CD4-positive, alpha-beta memory T cell (primary cell): ENCODE measurements at regions not wholly inside any gene's neighbourhood (a gene's known extent, or its start where the extent isn't known, plus 50 kb on each side); places are given as distances from the start of the nearest gene placed in this dataset.

Experiments
- CTCF ChIA-PET: fragments of 350-600 bp; sonication (Branson Sonifier 250); formaldehyde crosslinking; loops from one replicate; lab custom pipeline; 2021; ENCODE audit warnings: inconsistent platforms; ENCODE audit not compliant: partially characterized antibody; lab: Charles Lee
- POLR2A ChIA-PET: fragments of 350-600 bp; sonication (Branson Sonifier 250); formaldehyde crosslinking; loops from one replicate; lab custom pipeline; 2021; ENCODE audit not compliant: partially characterized antibody; lab: Charles Lee
- DNase-seq, 5 donors: peaks; one replicate each; pipeline versions ENCODE4 v3.0.0 to v3.0.0-alpha.2; 2020 to 2022; ENCODE audit warnings: mixed read lengths in 1 of 5
- H3K27ac ChIP-seq: one replicate; pipeline ENCODE4 v1.7.0; 2013; ENCODE audit warnings: low read depth, low read length
- H3K27me3 ChIP-seq: 2 replicates; pipeline ENCODE4 v1.7.0; 2013; ENCODE audit warnings: mild to moderate bottlenecking, low read length, moderate library complexity; ENCODE audit not compliant: insufficient read depth
- H3K36me3 ChIP-seq: 2 replicates; pipeline ENCODE4 v1.7.0; 2013; ENCODE audit warnings: mild to moderate bottlenecking, low read length, moderate library complexity; ENCODE audit not compliant: insufficient read depth
- H3K4me1 ChIP-seq: 2 replicates; pipeline ENCODE4 v1.7.0; 2013; ENCODE audit warnings: mild to moderate bottlenecking, low read length, moderate library complexity; ENCODE audit not compliant: insufficient read depth
- H3K4me3 ChIP-seq, 2 donors: one replicate each; pipeline ENCODE4 v1.7.0; 2013; ENCODE audit warnings: low read length in 2 of 2, mild to moderate bottlenecking in 1 of 2
- H3K9me3 ChIP-seq, 2 donors: one replicate each; pipeline ENCODE4 v1.7.0; 2013; ENCODE audit warnings: low read length in 2 of 2, control low read depth in 1 of 2; ENCODE audit not compliant: control insufficient read depth in 1 of 2
- H3K27ac Mint-ChIP-seq, 7 donors: one replicate each; pipeline ENCODE4 v1.8.0; 2020 to 2021; ENCODE audit warnings: mixed read lengths in 7 of 7, mild to moderate bottlenecking in 6 of 7, inconsistent platforms in 3 of 7, moderate library complexity in 3 of 7
- H3K27me3 Mint-ChIP-seq, 2 donors: one replicate each; pipeline ENCODE4 v1.8.0; 2020 to 2021; ENCODE audit warnings: mixed read lengths in 2 of 2
- H3K36me3 Mint-ChIP-seq, 2 donors: one replicate each; pipeline ENCODE4 v1.8.0; 2020 to 2021; ENCODE audit warnings: mixed read lengths in 2 of 2, inconsistent platforms in 1 of 2, mild to moderate bottlenecking in 1 of 2
- H3K4me1 Mint-ChIP-seq, 4 donors: one replicate each; pipeline ENCODE4 v1.8.0; 2020 to 2021; ENCODE audit warnings: mixed read lengths in 4 of 4, mild to moderate bottlenecking in 1 of 4
- H3K4me3 Mint-ChIP-seq, 8 donors: one replicate each; pipeline ENCODE4 v1.8.0; 2020 to 2021; ENCODE audit warnings: mixed read lengths in 8 of 8, mild to moderate bottlenecking in 7 of 8, moderate library complexity in 6 of 8, inconsistent platforms in 3 of 8
- H3K9me3 Mint-ChIP-seq, 8 donors: one replicate each; pipeline ENCODE4 v1.8.0; 2020 to 2021; ENCODE audit warnings: mixed read lengths in 8 of 8, mild to moderate bottlenecking in 5 of 8, inconsistent platforms in 3 of 8, moderate library complexity in 1 of 8
- intact Hi-C: fragments of 100-400 bp; cut with micrococcal nuclease; formaldehyde crosslinking; loops from one replicate; pipeline ENCODE4 v1.15.1; 2023

- H3K9me3 Mint-ChIP-seq: no peaks in the 10 kb centered on the region
- POLR2A ChIA-PET: interaction anchor here (0.7 kb wide), 1 partner anchor 64 kb away, joined by 3 read pairs; no protein-coding TSS in a partner anchor
Observed at GRCh38 chr1:232441036-232441411, 188.9 kb downstream of the SIPA1L2 start.

DNA sequence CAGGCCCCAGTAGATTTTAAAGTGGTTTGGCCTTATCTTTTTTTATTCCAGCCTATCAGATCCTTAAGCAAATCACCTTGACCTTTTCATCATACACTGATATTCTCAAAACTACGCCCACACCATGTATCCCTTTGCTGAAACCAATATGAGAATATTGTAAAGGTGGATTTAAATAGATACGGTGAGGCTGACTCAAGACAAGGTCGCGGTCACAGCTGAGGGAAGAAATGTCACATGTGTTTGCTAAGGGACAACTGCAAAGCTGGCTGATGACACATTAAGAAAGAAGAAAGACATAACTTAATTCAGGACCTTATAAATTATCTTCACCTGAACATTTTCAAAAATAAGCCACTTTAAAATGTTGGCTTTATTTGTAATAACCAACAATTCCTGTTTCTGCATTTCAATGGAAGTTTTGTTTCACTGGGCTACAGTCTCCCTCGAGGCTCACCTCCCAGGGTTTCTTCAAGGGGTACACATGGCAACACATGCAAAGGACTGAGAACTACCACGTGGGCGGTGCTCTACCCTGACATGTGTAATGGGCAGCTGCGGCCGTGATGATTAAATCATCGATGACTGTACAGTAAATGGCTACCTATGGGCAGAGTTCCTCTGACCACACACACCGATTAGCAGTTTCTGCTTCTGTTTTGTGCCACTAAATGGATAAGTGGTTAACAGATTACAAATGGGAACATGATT is 189.5 kb downstream of the SIPA1L2 start:
- CTCF ChIA-PET: no interaction called here
- no peak overlapping the region for H3K4me3 Mint-ChIP-seq
- Histone ChIP-seq H3K9me3 (no peaks in the 10 kb centered on the region), H3K27me3 (no peaks in the 10 kb centered on the region), H3K4me1 (no peaks in the 10 kb centered on the region), H3K36me3 (no peaks in the 10 kb centered on the region), H3K27ac (no peak overlapping the region), H3K4me3 (no peak overlapping the region)
- POLR2A ChIA-PET: no interaction called here
- H3K4me1 Mint-ChIP-seq: no peaks in the 10 kb centered on the region
- intact Hi-C loops: no loop called here
- no peaks in the 10 kb centered on the region for H3K36me3 Mint-ChIP-seq
- no peak for DNase-seq
- no peak overlapping the region for H3K27ac Mint-ChIP-seq
- no peaks in the 10 kb centered on the region for H3K9me3 Mint-ChIP-seq
- no peaks in the 10 kb centered on the region for H3K27me3 Mint-ChIP-seq

More at GRCh38 chr1:232441036-232441411, 188.9 kb downstream of the SIPA1L2 start:
- Mint-ChIP-seq H3K36me3 (no peaks in the 10 kb centered on the region), H3K27ac (no peak overlapping the region), H3K4me3 (no peak overlapping the region), H3K27me3 (no peaks in the 10 kb centered on the region), H3K4me1 (no peaks in the 10 kb centered on the region)
- CTCF ChIA-PET: no interaction called here
- H3K9me3 ChIP-seq: no peaks in the 10 kb centered on the region
- no peak for DNase-seq
- H3K27me3 ChIP-seq: no peaks in the 10 kb centered on the region
- H3K4me3 ChIP-seq: no peak overlapping the region
- intact Hi-C loops: no loop called here
- no peaks in the 10 kb centered on the region for H3K4me1 ChIP-seq
- H3K36me3 ChIP-seq: no peaks in the 10 kb centered on the region
- H3K27ac ChIP-seq: no peak overlapping the region

- Histone ChIP-seq H3K9me3 (no peaks in the 10 kb centered on the region), H3K4me3 (no peak overlapping the region), H3K36me3 (no peaks in the 10 kb centered on the region), H3K27me3 (no peaks in the 10 kb centered on the region), H3K4me1 (no peaks in the 10 kb centered on the region), H3K27ac (no peak overlapping the region)
- Mint-ChIP-seq H3K36me3 (no peaks in the 10 kb centered on the region), H3K27ac (no peak overlapping the region), H3K27me3 (no peaks in the 10 kb centered on the region), H3K4me3 (no peak overlapping the region), H3K9me3 (no peaks in the 10 kb centered on the region), H3K4me1 (no peaks in the 10 kb centered on the region)
- POLR2A ChIA-PET: no interaction called here
- CTCF ChIA-PET: no interaction called here
- DNase-seq: no peak
- intact Hi-C loops: no loop called here
Observed at GRCh38 chr1:232439011-232439410, 190.9 kb downstream of the SIPA1L2 start.

- no peak overlapping the region for H3K4me3 ChIP-seq
- no peak for DNase-seq
- H3K27ac ChIP-seq: no peak overlapping the region
- Mint-ChIP-seq H3K27me3 (no peaks in the 10 kb centered on the region), H3K36me3 (no peaks in the 10 kb centered on the region), H3K9me3 (no peaks in the 10 kb centered on the region), H3K27ac (no peak overlapping the region), H3K4me3 (no peak overlapping the region), H3K4me1 (no peaks in the 10 kb centered on the region)
- ChIA-PET CTCF (no interaction called here), POLR2A (no interaction called here)
- no peaks in the 10 kb centered on the region for H3K27me3 ChIP-seq
- H3K9me3 ChIP-seq: no peaks in the 10 kb centered on the region
- H3K4me1 ChIP-seq: no peaks in the 10 kb centered on the region
- H3K36me3 ChIP-seq: no peaks in the 10 kb centered on the region
- intact Hi-C loops: no loop called here
Observed at GRCh38 chr1:232438476-232438875, 191.5 kb downstream of the SIPA1L2 start.

DNA sequence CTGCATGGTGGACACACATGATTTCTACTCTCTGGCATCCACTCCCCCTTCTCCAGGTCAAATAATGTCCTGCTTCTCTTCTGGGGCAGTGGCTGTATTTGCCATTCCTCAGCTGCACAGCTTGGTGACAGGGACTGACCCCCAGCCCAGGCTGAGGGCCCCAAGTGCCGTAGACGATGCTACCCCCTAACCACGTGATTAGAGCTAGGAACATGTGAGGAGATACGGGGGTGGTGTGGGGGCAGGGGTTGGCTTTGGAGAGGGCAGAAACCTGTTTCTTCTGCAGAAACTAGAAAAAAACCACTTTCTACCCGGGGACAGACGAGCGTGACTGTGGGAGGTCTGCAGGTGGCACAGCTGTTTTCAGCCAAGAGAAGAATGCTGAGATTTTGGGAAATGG is 192.4 kb downstream of the SIPA1L2 start:
- Histone ChIP-seq H3K4me3 (no peak overlapping the region), H3K27ac (no peak overlapping the region), H3K27me3 (no peaks in the 10 kb centered on the region), H3K9me3 (no peaks in the 10 kb centered on the region), H3K4me1 (no peaks in the 10 kb centered on the region), H3K36me3 (no peaks in the 10 kb centered on the region)
- Mint-ChIP-seq H3K27ac (no peak overlapping the region), H3K36me3 (no peaks in the 10 kb centered on the region), H3K4me1 (no peaks in the 10 kb centered on the region), H3K27me3 (no peaks in the 10 kb centered on the region), H3K9me3 (no peaks in the 10 kb centered on the region), H3K4me3 (no peak overlapping the region)
- intact Hi-C loops: no loop called here
- DNase-seq: no peak
- ChIA-PET POLR2A (no interaction called here), CTCF (no interaction called here)

- no peaks in the 10 kb centered on the region for H3K4me1 Mint-ChIP-seq
- H3K4me3 Mint-ChIP-seq: no peak overlapping the region
- Histone ChIP-seq H3K4me1 (no peaks in the 10 kb centered on the region), H3K9me3 (no peaks in the 10 kb centered on the region), H3K36me3 (no peaks in the 10 kb centered on the region), H3K4me3 (no peak overlapping the region), H3K27me3 (no peaks in the 10 kb centered on the region), H3K27ac (no peak overlapping the region)
- no peaks in the 10 kb centered on the region for H3K36me3 Mint-ChIP-seq
- no peaks in the 10 kb centered on the region for H3K9me3 Mint-ChIP-seq
- intact Hi-C loops: no loop called here
- POLR2A ChIA-PET: no interaction called here
- no peak overlapping the region for H3K27ac Mint-ChIP-seq
- H3K27me3 Mint-ChIP-seq: no peaks in the 10 kb centered on the region
- no peak for DNase-seq
- CTCF ChIA-PET: no interaction called here
Observed at GRCh38 chr1:232435729-232436128, 194.2 kb downstream of the SIPA1L2 start.

DNA sequence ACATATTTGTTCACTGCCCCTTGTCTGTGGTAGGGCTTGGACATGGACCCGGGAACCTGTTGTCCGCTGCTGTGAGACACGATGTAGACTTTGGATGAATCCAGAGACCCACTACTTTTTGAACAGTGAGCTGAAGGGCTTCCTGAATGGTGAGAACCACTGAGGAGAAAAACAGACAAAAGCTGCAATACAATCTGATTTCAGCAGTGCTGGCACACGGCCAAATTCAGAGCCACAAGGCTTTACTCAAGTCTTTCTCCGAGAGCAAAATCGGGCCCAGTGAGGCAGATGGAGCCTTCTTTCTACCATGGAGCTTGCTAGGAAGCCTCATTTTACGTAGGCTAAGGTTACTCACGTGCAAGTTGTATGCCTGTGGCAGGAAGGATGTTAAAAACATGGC is 197.6 kb downstream of the SIPA1L2 start:
- H3K27ac Mint-ChIP-seq: no peak overlapping the region
- H3K4me3 ChIP-seq: no peak overlapping the region
- POLR2A ChIA-PET: no interaction called here
- no peaks in the 10 kb centered on the region for H3K36me3 ChIP-seq
- H3K4me1 ChIP-seq: no peaks in the 10 kb centered on the region
- intact Hi-C loops: no loop called here
- no peaks in the 10 kb centered on the region for H3K9me3 Mint-ChIP-seq
- no peaks in the 10 kb centered on the region for H3K27me3 ChIP-seq
- no peaks in the 10 kb centered on the region for H3K36me3 Mint-ChIP-seq
- CTCF ChIA-PET: no interaction called here
- no peaks in the 10 kb centered on the region for H3K9me3 ChIP-seq
- H3K27me3 Mint-ChIP-seq: peaks cover 0 to 1% of the 10 kb centered on the region in 2 donors
- DNase-seq: no peak
- H3K27ac ChIP-seq: no peak overlapping the region
- no peaks in the 10 kb centered on the region for H3K4me1 Mint-ChIP-seq
- no peak overlapping the region for H3K4me3 Mint-ChIP-seq

GRCh38 chr1:232431748-232432147 is 198.2 kb downstream of the SIPA1L2 start:
- Histone ChIP-seq H3K27me3 (no peaks in the 10 kb centered on the region), H3K27ac (no peak overlapping the region), H3K4me3 (no peak overlapping the region), H3K36me3 (no peaks in the 10 kb centered on the region), H3K9me3 (no peaks in the 10 kb centered on the region), H3K4me1 (no peaks in the 10 kb centered on the region)
- Mint-ChIP-seq H3K27ac (no peak overlapping the region), H3K36me3 (no peaks in the 10 kb centered on the region), H3K9me3 (no peaks in the 10 kb centered on the region), H3K4me3 (no peak overlapping the region), H3K27me3 (peaks cover 0 to 1% of the 10 kb centered on the region in 2 donors), H3K4me1 (no peaks in the 10 kb centered on the region)
- ChIA-PET POLR2A (no interaction called here), CTCF (no interaction called here)
- intact Hi-C loops: no loop called here
- DNase-seq: no peak
